H1 (cell line): ENCODE measurements at regions not wholly inside any gene's neighbourhood (a gene's known extent, or its start where the extent isn't known, plus 50 kb on each side); places are given as distances from the start of the nearest gene placed in this dataset.

Experiments
- GABPA ChIP-seq: IDR thresholded peaks from 2 replicates; pipeline ENCODE4 v1.6.1; 2011; ENCODE audit warnings: mild to moderate bottlenecking, low read length, moderate library complexity, borderline replicate concordance; ENCODE audit not compliant: insufficient read depth
- TF ChIP-seq, protein P1 (sequence below): IDR thresholded peaks from 2 replicates; pipeline ENCODE4 v1.6.1; 2012; ENCODE audit warnings: inconsistent platforms

DNA sequence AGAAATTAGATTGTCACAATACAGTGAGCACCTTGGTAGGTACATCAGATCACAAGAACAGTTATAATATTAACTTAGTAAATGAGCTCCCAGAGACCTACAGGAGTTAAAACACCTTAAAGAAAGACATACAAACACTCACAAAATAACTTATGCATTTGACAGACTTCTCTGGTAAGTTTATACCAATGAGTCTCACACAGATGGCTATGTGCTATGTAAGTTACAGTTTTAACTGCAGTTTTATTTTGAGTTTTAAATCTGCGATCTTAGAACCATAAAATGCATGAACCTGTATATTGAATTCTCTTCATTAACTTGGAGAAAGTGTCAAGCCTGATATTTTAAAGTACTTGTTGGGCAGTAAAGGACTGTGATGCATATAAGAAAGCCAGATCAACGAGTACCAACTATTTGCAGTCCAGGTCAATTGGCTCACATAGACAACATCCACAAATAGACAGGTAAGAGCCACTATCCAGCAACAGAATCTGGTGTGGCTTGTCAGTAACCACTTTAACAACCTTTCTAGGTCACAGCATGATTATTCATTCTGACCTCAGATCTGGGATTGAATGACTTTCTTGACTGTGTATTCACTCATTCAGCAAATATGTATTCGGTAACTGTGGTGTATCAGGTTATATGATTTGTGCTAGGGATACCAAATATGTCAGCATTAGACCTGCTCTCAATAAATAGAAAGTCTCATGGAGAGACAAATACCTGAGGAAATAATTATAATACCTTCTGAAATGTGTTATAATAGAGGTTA is 856.6 kb upstream of the MGAT4C start (continued):
- TF ChIP-seq, protein P1, sequence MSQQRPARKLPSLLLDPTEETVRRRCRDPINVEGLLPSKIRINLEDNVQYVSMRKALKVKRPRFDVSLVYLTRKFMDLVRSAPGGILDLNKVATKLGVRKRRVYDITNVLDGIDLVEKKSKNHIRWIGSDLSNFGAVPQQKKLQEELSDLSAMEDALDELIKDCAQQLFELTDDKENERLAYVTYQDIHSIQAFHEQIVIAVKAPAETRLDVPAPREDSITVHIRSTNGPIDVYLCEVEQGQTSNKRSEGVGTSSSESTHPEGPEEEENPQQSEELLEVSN: no peak
- TF ChIP-seq GABPA: no peak
- TF ChIP-seq, all 59 proteins: peak for 0
